Gastroesophageal sphincter (tissue), 4 donors: ENCODE measurements at regions not wholly inside any gene's neighbourhood (a gene's known extent, or its start where the extent isn't known, plus 50 kb on each side); places are given as distances from the start of the nearest gene placed in this dataset.

Experiments
- ATAC-seq: fragments of 150-250 bp; one replicate; pipeline ENCODE4 v1.9.1; 2016; ENCODE audit warnings: mild to moderate bottlenecking, moderate library complexity
- H3K27ac ChIP-seq, 4 donors: fragments of 200-600 bp; sonication (generic) in 3 of 4; 1 replicate in 3 of 4; 2 replicates in 1 of 4; pipeline ENCODE4 v1.5.1; 2016 to 2019
- H3K27me3 ChIP-seq: fragments of 200-600 bp; sonication (generic); one replicate; pipeline ENCODE4 v1.5.1; 2019
- H3K36me3 ChIP-seq, 2 donors: fragments of 200-600 bp; sonication (generic); one replicate each; pipeline ENCODE4 v1.5.1; 2019; ENCODE audit warnings: control low read depth in 1 of 2
- H3K4me1 ChIP-seq, 3 donors: fragments of 200-600 bp; sonication (generic); 1 replicate in 2 of 3; 2 replicates in 1 of 3; pipeline ENCODE4 v1.5.1; 2016 to 2019; ENCODE audit warnings: control low read depth in 2 of 3
- H3K4me3 ChIP-seq, 2 donors: fragments of 200-600 bp; sonication (generic); one replicate each; pipeline ENCODE4 v1.5.1; 2019; ENCODE audit warnings: mild to moderate bottlenecking in 1 of 2, moderate library complexity in 1 of 2
- H3K9me3 ChIP-seq, 3 donors: fragments of 200-600 bp; sonication (generic); one replicate each; pipeline ENCODE4 v1.5.1; 2017 to 2019; ENCODE audit warnings: control low read depth in 2 of 3
- EP300 ChIP-seq: sonication (generic); formaldehyde crosslinking; IDR thresholded peaks from one replicate; pipeline ENCODE4 v1.6.1; 2017; ENCODE audit warnings: antibody characterized with exemption, mild to moderate bottlenecking
- POLR2A ChIP-seq, 2 donors: fragments of 450-650 bp; IDR thresholded peaks; one replicate each; pipeline ENCODE4 v1.6.1; 2017; ENCODE audit warnings: antibody characterized with exemption in 2 of 2, mild to moderate bottlenecking in 2 of 2, moderate library complexity in 1 of 2
- POLR2AphosphoS5 ChIP-seq: sonication (generic); formaldehyde crosslinking; IDR thresholded peaks from one replicate; pipeline ENCODE4 v1.6.1; 2017; ENCODE audit warnings: antibody characterized with exemption
- WGBS, 2 donors: methylation state at CpG; one replicate each; pipeline ENCODE4 v1.1.5; 2018; ENCODE audit warnings: low coverage in 1 of 2; 5-methylcytosine and 5-hydroxymethylcytosine counted together
- TF ChIP-seq, protein P1 (sequence below), 4 experiments: fragments of 200-600 bp in 2 of 4; fragments of 450-650 bp in 2 of 4; sonication (generic) in 1 of 4; IDR thresholded peaks; one replicate each; pipeline ENCODE4 v1.5.1; 2017 to 2019; ENCODE audit warnings: antibody characterized with exemption in 4 of 4, mild to moderate bottlenecking in 2 of 4, moderate library complexity in 2 of 4

DNA sequence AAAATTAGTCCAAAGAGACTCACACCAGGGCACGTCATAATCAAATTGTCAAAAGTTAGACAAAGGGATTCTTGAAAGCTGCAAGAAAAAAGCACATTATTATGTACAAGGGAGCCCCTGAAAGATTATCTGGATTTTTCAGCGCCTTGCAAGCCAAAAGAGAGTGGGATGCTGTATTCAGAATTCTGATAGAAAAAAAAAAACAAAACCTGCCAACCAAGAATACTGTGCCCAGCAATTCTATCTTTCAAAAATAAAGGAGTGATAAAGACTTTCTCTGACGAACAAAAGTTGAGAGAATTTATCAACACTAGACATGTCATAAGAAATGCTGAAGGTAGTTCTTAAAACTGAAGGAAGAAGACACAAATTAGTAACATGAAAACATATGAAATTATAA is 240.2 kb downstream of the SNX13 start:
- Histone ChIP-seq H3K4me3 (no peak overlapping the region), H3K4me1 (peaks cover 0 to 6% (median 0%) of the 10 kb centered on the region in 3 donors), H3K27ac (no peak overlapping the region), H3K9me3 (peaks cover 0 to 33% (median 0%) of the 10 kb centered on the region in 3 donors), H3K36me3 (no peaks in the 10 kb centered on the region), H3K27me3 (no peaks in the 10 kb centered on the region)
- no peak for TF ChIP-seq POLR2A (IDR thresholded peaks at IDR 0.05)
- TF ChIP-seq, protein P1, sequence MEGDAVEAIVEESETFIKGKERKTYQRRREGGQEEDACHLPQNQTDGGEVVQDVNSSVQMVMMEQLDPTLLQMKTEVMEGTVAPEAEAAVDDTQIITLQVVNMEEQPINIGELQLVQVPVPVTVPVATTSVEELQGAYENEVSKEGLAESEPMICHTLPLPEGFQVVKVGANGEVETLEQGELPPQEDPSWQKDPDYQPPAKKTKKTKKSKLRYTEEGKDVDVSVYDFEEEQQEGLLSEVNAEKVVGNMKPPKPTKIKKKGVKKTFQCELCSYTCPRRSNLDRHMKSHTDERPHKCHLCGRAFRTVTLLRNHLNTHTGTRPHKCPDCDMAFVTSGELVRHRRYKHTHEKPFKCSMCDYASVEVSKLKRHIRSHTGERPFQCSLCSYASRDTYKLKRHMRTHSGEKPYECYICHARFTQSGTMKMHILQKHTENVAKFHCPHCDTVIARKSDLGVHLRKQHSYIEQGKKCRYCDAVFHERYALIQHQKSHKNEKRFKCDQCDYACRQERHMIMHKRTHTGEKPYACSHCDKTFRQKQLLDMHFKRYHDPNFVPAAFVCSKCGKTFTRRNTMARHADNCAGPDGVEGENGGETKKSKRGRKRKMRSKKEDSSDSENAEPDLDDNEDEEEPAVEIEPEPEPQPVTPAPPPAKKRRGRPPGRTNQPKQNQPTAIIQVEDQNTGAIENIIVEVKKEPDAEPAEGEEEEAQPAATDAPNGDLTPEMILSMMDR (IDR thresholded peaks at IDR 0.05): no peak
- TF ChIP-seq POLR2AphosphoS5: no peak
- no peak for TF ChIP-seq EP300
- 58 to 78% methylated on average over 3 of the region's 3 CpGs for WGBS, 2 donors
- no peak for ATAC-seq

DNA sequence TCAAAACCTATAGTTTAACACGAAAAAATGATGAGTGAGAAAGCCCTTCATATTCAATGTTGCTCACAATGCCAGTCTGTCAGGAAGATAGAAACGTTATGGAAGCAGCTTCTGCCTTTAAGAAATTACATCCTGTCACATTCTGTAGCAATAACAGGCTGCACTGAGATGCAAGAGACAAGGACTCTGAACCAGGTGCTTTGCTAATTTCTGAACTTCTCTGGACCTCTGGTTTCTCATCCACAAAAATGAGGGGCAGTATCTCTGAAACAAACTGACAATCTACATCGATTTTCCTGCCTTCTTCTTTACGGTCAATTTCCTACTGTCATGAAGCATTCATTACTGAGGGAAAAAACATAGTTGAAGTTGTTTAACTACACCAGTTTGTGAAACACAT is 234.0 kb downstream of the SNX13 start:
- H3K4me3 ChIP-seq: no peak overlapping the region
- ATAC-seq: no peak
- WGBS, 2 donors: 31 to 45% methylated on average over 4 of the region's 4 CpGs
- H3K36me3 ChIP-seq: no peaks in the 10 kb centered on the region
- H3K27ac ChIP-seq: no peak overlapping the region
- no peaks in the 10 kb centered on the region for H3K27me3 ChIP-seq
- TF ChIP-seq EP300 (no peak), POLR2A (IDR thresholded peaks at IDR 0.05) (no peak), POLR2AphosphoS5 (no peak)
- TF ChIP-seq, protein P1 (IDR thresholded peaks at IDR 0.05): no peak
- H3K9me3 ChIP-seq: peaks cover 0 to 2% (median 0%) of the 10 kb centered on the region in 3 donors
- H3K4me1 ChIP-seq: peaks cover 0 to 8% (median 0%) of the 10 kb centered on the region in 3 donors

DNA sequence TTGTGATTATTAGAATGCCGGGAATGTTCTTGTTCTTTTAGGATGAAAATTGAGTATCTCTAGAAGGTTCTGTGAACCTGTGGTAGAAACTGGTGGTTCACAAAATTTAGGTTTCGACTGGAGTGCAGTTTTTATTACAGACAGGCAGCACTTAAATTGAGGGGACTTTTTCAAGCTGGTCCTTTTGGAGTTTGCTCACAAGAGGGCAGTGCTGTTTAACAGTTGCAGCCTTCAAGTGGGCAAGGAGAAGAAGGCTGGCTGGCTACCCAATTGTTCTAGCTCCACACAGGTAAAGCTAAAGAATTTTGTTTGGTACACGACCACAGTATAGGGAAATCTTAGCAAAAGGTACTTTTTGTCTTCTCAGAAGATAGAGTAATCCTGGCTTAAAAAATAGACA is 233.6 kb downstream of the SNX13 start:
- WGBS, 2 donors: 13 to 33% methylated on average over 3 of the region's 3 CpGs
- Histone ChIP-seq H3K36me3 (no peaks in the 10 kb centered on the region), H3K4me1 (peaks cover 0 to 8% (median 0%) of the 10 kb centered on the region in 3 donors), H3K27ac (no peak overlapping the region), H3K27me3 (no peaks in the 10 kb centered on the region), H3K4me3 (no peak overlapping the region), H3K9me3 (no peaks in the 10 kb centered on the region)
- ATAC-seq: no peak
- TF ChIP-seq POLR2AphosphoS5: no peak
- TF ChIP-seq POLR2A (IDR thresholded peaks at IDR 0.05): no peak
- TF ChIP-seq, protein P1 (IDR thresholded peaks at IDR 0.05): peak in 3 of 4 experiments; percentile 38 to 64 (median 54)
- TF ChIP-seq EP300: no peak

DNA sequence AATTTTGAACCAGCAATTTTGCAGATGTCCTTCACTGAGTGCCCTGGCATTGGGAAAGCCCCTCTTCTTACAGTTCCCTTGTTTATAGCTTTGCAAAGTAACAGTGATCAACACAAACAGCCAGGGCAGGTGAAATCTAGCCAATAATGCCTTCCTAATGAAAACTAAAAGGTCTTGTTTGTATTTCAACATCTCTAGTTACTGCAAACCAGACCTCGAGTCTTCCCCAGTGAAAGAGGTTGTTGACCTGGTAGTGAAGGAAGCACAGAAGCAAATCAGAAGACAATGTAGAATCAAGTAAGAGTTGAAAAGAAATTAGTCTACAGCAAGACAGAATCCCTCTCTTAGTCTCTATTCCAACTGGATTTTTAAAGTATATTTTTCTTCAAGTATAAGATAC is 231.2 kb downstream of the SNX13 start:
- 64 to 83% methylated on average over 1 of the region's 1 CpG for WGBS, 2 donors
- no peak for ATAC-seq
- no peaks in the 10 kb centered on the region for H3K36me3 ChIP-seq
- no peak for TF ChIP-seq POLR2AphosphoS5
- no peak overlapping the region for H3K27ac ChIP-seq
- no peaks in the 10 kb centered on the region for H3K27me3 ChIP-seq
- no peaks in the 10 kb centered on the region for H3K9me3 ChIP-seq
- no peak overlapping the region for H3K4me3 ChIP-seq
- peaks cover 0 to 8% (median 0%) of the 10 kb centered on the region in 3 donors for H3K4me1 ChIP-seq

DNA sequence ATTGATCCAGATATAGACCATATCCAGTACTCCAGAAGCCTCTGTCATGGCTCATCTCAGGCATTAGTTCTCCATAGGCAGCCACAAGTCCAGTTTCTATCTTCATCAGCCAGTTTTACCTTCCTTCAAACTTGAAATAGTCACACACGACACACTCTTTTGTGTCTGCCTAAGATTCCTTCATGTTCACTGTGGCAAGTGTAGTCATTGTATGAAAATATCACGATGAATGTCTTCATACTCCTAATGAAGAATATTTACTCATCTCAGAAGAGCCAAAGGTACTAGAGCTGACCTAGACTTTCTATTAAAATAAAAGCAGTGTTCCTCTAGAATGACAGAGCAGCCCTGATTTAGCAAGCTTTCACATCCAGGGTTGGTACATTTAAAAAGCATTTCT is 230.7 kb downstream of the SNX13 start:
- TF ChIP-seq EP300 (no peak), POLR2AphosphoS5 (no peak), POLR2A (IDR thresholded peaks at IDR 0.05) (no peak)
- TF ChIP-seq, protein P1 (IDR thresholded peaks at IDR 0.05): no peak
- Histone ChIP-seq H3K4me3 (no peak overlapping the region), H3K27ac (no peak overlapping the region), H3K27me3 (no peaks in the 10 kb centered on the region), H3K9me3 (no peaks in the 10 kb centered on the region), H3K4me1 (peaks cover 0 to 8% (median 0%) of the 10 kb centered on the region in 3 donors), H3K36me3 (no peaks in the 10 kb centered on the region)
- ATAC-seq: no peak
- 83 to 85% methylated on average over 2 of the region's 2 CpGs for WGBS, 2 donors
